NCI-H460 (cell line): ENCODE measurements at regions not wholly inside any gene's neighbourhood (a gene's known extent, or its start where the extent isn't known, plus 50 kb on each side); places are given as distances from the start of the nearest gene placed in this dataset.

Experiments
- DNase-seq: peaks from one replicate; pipeline ENCODE4 v3.0.0-alpha.2; 2016; ENCODE audit warnings: low read depth; ENCODE audit errors: extremely low read depth

DNA sequence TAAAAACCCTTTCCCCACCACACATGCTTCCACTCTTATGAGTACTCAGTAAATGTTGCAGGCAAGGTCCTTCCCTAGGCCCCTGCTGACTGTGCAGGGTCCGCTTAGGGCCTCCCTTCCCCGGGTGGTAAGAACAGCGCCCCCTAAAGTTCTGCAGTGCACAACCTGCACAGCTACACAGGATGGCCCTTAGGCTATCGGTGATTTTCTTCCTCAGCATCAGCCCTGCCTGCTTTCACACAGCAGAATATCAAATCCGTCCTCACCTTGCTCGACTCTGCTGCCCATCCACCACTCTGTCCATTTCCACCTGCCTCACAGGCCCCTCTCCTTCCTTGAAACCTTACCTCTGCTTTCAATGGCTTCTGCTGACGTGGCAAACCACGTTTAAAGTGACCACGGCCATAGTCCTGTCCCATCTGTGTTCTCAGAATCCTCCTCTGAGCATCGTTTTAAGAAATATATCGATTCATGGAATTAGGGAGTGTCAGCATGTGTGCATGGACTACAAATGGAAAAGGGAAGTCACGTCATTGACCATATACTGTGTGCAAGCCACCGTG, 51.4 kb upstream of the TMEM132E start:
- no peak for DNase-seq

DNA sequence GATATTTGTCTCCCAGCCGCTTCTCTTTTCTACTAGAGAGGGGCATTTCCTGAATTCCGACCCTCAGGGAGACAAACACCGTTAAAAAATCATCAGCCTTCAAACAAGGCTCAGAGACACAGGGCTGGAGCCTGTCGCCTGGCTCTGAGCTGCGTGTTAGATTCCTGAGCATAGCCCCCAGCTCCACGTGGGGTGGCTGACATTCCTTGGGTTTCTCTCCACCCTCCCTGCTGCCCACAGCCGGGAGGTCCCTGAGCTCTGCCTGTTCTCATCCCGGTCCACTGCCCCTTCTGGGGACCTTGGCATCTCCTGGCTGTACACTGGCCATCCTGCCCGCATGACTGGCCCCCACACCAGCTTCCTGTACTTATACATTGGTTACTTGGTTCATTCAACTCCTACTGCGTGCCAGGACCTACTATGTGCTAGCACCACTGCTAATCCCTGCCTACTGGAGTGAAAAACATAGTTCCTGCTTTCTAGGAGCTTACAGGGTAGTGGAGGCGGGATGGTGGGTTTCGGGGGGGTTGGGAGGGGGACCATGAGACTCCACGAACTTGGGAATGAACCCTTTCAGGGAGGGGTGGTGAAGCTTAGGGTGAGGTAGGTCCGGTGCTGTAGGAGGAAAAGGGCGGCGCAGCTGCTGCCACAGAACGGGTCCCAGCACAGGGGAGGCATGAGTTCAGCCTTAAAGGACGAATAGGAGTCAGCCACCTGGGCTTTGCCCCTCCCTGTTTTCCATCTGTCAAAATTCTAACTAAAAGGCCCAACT, 52.1 kb upstream of the TMEM132E start:
- no peak for DNase-seq

GRCh38 chr17:34525651-34526050, 53.7 kb upstream of the TMEM132E start:
- DNase-seq: no peak

DNA sequence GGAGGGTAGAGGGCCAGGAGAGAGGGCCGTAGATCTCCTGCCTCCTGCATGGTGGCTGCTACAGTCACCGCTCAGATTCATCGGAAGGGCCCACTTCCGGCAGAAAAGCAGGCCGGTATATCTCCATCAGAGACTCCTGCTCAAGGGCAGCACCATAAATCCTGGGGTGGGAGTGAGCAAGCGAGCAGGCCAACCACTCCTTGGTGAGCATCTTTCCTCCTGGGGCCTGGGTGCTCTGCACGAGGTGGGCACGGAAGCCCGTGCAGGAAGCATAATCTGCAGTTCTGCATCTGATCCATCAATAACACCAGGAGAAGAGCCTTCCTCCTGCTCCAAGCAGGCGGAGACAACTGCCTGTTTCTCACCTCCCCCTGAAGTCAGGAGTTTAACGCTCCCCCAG, 57.4 kb upstream of the TMEM132E start:
- DNase-seq: no peak

- no peak for DNase-seq
Observed at GRCh38 chr17:34519282-34519681, 60.1 kb upstream of the TMEM132E start.

DNA sequence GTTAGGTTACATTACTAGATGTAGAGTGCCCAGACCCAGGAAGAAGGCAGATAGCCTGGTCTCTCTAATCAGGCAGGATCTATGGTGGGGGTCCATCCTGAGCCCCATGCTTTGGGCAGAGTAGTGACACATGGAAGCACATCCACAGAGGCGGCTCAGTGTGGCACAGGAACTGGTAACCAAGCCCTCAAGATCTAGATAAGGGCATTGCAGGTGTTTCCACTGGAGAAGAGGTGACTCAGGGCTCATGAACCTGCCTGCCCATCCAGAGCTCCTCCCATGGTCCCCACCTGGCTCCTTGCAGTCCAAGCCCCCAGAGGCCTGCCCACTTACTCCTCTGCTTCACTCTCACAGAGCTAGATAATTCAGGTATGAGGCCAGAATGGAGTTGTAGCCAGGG, 62.0 kb upstream of the TMEM132E start:
- DNase-seq: no peak

DNA sequence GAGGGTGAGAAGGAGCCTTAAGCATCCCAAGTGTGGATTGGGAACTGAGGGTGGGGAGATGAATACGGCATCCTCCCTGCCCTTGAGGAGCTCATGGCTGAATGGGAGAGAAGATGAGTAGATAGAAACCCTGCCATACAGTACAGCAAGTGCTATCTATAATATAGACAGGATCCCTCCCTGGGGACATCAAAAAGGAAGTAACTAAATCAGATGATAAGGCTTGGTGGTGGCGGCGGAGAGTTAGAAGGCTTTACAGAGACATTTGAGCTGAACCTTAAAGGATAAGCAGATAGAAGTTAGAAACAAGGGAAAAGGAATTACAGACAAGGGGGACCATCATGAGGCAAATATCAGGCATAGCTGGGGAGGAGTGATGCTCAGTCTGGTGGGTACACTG, 67.5 kb upstream of the TMEM132E start:
- no peak for DNase-seq

DNA sequence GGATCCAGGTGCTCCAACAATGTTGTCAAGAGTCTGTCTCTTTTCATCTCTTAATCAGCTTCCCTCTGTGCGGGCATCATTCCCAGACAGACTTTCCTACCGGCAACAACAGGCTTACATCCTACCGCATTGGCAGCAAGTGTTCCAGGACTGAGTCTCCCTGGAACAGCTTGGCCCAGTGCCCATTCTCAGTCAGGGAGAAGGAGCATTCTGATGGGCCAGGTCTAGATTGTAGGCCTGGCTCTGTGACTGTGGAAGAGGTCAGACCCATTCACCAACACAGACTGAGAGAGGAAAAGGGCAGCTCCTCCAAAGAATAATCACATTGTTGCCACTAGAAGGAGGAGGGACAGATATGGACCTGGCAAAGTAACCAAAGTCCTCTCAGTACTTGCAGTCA, 68.1 kb upstream of the TMEM132E start:
- DNase-seq: no peak

DNA sequence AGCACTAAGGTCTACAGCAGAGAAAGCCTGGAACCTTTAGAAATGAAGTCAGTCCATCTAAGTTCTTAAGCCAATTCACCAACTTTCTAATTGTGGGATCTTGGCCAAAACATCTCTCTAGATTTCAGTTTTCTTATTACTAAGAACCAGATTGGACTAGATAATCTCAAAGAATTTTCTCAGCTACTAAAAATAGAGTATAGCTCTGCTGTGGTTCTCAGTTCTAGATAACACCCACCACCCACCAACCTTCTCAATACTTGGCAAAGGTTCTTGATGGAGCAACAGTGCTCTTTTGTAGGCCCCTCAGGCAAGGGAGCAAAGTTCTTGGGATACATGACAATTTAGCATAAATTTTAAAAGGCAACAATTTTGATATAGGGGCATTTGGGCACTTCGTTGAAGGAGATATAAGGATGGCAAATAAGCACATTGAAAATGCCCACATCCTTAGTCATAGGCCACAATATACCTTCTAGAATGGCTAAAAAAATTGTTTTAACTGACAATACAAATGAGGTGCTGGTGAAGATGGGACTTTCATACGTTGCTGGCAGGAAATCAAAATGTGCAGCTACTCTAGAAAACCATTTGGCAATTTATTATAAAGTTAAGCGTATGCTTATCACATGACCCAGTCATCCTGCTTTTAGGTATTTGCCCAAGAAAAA, 74.4 kb upstream of the TMEM132E start:
- DNase-seq: no peak

DNA sequence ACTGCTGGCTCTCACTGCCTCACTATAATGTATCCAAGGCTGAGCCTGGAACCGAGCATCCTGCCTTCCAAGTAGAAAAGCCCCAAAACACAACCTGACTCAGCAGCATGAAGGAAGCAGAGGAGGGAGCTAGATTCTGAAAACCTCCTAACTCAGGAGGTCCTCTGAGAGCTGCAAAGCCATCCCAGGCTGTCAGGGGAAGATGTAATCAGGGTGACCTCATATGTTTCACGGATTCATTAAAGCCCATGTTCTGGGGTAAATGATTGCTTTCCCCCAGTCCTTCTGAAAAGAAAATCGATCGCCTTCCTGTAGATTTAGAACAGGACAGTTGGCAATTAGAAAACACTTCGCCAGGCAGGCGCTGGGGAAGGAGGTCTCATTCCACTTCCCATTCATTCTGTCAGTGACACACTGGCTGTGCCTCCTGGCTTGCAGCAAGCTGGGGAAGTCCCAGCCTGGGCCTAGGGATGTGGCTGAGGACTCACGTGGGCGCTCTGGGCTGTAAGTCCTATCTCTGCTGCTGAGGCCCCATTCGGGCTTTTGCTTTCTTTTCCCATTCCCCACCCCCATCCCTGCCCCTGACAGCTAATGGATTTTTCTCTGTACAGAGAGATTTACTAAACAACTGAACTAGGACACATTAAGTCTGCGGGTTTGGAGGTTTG, 75.7 kb upstream of the TMEM132E start:
- DNase-seq: no peak

GRCh38 chr17:34502426-34502825, 77.0 kb upstream of the TMEM132E start:
- DNase-seq: no peak

DNA sequence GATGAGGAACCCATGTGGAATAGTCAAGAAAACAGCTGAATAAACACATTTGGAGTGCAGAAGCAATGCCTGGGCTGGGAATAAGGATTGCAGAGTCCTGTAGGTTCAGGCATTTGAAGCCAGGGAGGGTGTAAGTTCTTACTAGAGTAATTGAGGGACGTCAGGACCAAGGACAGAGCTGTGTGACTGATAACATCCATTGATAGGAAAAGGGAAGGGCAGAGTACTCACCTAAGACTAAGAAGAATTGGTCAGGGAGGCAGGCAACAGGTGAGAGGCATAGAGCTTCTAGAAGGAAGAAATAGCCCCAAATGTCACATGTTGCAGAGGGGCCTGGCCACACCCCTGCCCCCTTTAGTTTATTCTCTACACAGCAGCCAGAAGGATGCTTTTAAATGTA, 79.8 kb upstream of the TMEM132E start:
- peak; percentile 33 for DNase-seq

GRCh38 chr17:34493917-34494316, 85.5 kb upstream of the TMEM132E start:
- DNase-seq: no peak

DNA sequence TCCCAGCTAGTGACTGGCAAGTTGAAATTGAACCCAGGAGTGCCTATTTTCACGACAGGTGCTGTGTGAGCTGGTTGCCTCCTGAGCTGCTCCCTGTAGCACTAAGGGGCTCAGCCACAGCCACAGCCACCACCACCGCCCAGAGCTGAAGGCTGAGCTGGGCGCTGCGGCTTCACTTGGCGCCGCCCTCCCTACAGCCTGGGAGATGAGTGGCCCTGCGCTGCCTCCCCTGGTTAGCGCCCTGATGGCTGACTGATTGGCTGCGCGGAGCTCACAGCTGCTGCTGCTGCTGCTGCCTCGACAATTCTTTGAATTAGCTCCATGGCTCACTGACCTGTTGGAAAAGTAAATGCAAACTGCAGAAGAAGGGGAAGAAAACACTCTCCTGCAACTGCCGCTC, 91.8 kb upstream of the TMEM132E start:
- no peak for DNase-seq

DNA sequence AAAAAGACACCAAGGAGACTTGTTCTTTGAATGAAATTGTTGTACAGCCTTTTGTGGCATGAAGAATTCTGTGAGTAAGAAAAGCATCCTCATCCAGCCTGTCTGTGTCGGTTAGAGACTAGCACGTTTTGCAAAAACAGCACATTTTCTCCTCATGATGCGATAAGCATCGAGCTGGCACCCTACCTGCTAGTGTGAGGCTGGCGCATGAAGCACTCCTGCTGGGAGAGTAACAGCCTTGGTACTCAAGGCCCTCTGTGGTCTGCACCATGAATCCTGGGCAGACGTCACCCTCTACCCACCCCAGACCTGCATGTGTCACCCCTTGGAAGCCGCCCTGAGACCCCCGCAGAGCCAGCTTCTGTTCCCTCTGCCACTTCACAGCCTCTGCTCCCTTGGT, 92.6 kb upstream of the TMEM132E start:
- no peak for DNase-seq

- no peak for DNase-seq
Observed at GRCh38 chr17:34485999-34486398, 93.4 kb upstream of the TMEM132E start.

DNA sequence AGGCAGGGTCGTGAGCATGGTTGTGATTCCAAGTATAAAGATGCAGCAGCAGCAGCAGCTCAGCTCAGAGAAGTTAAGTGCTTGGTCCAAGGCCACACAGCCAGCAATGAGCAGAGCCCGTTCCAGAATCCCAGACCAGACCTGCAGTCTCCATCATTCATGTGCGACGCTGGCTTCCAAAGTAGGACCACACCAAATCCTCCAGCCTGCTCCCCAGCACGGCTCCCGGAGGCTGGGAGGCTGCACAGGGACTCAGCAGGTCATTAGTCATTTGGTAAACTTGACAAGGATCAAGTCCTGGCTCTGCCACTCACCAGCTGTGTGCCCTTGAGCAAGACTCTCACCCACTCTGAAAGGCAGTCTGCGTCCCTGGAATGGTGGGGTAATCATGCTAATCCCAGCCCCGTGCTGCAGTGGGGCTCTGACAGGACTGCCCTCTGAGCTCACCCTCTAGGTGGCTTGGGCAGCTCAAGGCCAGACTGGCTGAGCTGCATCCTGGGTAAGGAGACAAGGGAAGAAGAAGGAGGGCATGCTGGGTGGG, 95.1 kb upstream of the TMEM132E start:
- DNase-seq: no peak

- no peak for DNase-seq
Observed at GRCh38 chr17:34482730-34483129, 96.7 kb upstream of the TMEM132E start.

- DNase-seq: no peak
Observed at GRCh38 chr17:34481779-34482178, 97.6 kb upstream of the TMEM132E start.

- no peak for DNase-seq
Observed at GRCh38 chr17:34479371-34479770, 100.0 kb upstream of the TMEM132E start.

DNA sequence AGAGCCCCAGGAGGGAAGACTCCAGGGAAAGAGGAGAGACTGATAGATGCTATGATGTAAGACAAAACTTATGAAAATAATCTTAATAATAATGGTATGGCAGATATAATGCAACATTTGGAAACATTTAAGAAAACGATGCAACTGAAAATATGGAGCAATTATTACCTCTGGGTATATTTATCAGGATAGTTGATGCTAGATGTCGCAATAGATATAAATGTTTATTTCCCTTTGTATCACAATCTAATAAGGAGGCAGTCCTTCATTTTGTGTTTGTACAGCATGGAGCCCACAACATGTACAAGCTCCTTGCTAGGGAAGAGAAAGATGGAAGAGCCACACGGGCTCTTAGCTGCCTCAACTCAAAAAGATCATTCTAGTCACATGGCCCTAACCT, 101.1 kb upstream of the TMEM132E start:
- no peak for DNase-seq
